Lower leg skin (tissue), 4 donors: ENCODE measurements at regions not wholly inside any gene's neighbourhood (a gene's known extent, or its start where the extent isn't known, plus 50 kb on each side); places are given as distances from the start of the nearest gene placed in this dataset.
"Not testable (repeated sequence)": the region's sequence is repeated elsewhere in the genome, so short reads cannot be mapped to it uniquely, and the experiment has no call there.

Experiments
- DNase-seq, 2 donors: peaks; one replicate each; pipeline ENCODE4 v3.0.0-alpha.2; 2019; ENCODE audit warnings: low spot score in 2 of 2
- H3K4me3 ChIP-seq: fragments of 200-600 bp; sonication (generic); 2 replicates; pipeline ENCODE4 v1.5.1; 2017; ENCODE audit warnings: mild to moderate bottlenecking, low read depth; ENCODE audit not compliant: poor library complexity, severe bottlenecking
- POLR2A ChIP-seq, 2 donors: fragments of 450-650 bp; IDR thresholded peaks; one replicate each; pipeline ENCODE4 v1.6.1; 2016 to 2017; ENCODE audit warnings: antibody characterized with exemption in 2 of 2, mild to moderate bottlenecking in 1 of 2, moderate library complexity in 1 of 2
- WGBS, 2 donors: methylation state at CpG; one replicate each; pipeline ENCODE4 v1.1.5; 2018; 5-methylcytosine and 5-hydroxymethylcytosine counted together
- intact Hi-C: fragments of 100-400 bp; cut with DNase I; formaldehyde crosslinking; loops from one replicate; pipeline ENCODE4 v1.15.0; 2023; ENCODE audit warnings: low total_unique reads
- TF ChIP-seq, protein P1 (sequence below), 3 donors: fragments of 450-650 bp; IDR thresholded peaks; one replicate each; pipeline ENCODE4 v1.5.1; 2016; ENCODE audit warnings: antibody characterized with exemption in 3 of 3, mild to moderate bottlenecking in 3 of 3, moderate library complexity in 2 of 3

- intact Hi-C loops: no loop called here
- WGBS, 2 donors: 47 to 50% methylated on average over 12 of the region's 12 CpGs
Observed at GRCh38 chr19:22527554-22527953, 105.4 kb upstream of the ZNF98 start.

DNA sequence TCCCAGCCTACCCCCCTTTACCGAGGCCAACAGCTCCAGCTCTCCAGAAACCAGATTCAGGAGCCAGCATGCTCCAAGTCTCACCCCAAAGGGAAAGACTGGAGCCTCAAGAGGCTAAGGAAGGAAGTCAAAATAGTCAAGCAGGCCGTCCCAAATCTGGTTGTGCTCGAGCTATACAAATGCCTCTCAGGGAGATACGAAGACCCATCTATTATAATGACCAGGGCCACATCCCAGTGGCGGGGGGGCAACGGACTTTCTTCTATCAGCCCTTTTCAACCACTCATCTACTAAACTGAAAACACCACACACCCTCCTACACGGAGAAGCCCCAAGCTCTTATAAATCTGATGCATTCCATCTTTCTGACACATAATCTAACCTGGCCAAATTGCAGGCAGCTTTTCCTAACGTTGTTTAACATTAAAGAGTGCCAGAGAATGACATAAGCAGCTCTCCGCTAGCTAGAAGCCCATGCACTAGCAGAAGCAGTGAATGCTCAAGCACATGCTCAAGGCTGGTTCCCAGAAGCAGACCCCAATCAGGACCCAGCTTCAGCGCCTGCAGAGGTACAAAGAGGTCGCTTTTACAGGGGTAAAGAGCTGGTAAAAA, 104.6 kb upstream of the ZNF98 start:
- TF ChIP-seq, protein P1, sequence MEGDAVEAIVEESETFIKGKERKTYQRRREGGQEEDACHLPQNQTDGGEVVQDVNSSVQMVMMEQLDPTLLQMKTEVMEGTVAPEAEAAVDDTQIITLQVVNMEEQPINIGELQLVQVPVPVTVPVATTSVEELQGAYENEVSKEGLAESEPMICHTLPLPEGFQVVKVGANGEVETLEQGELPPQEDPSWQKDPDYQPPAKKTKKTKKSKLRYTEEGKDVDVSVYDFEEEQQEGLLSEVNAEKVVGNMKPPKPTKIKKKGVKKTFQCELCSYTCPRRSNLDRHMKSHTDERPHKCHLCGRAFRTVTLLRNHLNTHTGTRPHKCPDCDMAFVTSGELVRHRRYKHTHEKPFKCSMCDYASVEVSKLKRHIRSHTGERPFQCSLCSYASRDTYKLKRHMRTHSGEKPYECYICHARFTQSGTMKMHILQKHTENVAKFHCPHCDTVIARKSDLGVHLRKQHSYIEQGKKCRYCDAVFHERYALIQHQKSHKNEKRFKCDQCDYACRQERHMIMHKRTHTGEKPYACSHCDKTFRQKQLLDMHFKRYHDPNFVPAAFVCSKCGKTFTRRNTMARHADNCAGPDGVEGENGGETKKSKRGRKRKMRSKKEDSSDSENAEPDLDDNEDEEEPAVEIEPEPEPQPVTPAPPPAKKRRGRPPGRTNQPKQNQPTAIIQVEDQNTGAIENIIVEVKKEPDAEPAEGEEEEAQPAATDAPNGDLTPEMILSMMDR (IDR thresholded peaks at IDR 0.05): no peak
- no peak for TF ChIP-seq POLR2A (IDR thresholded peaks at IDR 0.05)
- WGBS, 2 donors: 31 to 42% methylated on average over 11 of the region's 11 CpGs
- intact Hi-C loops: no loop called here
- no peak for DNase-seq
- H3K4me3 ChIP-seq: no peak overlapping the region

More at GRCh38 chr19:22527554-22527953, 105.4 kb upstream of the ZNF98 start:
- H3K4me3 ChIP-seq: no peak overlapping the region
- DNase-seq: no peak
- TF ChIP-seq POLR2A (IDR thresholded peaks at IDR 0.05): no peak
- TF ChIP-seq, protein P1 (IDR thresholded peaks at IDR 0.05): no peak

DNA sequence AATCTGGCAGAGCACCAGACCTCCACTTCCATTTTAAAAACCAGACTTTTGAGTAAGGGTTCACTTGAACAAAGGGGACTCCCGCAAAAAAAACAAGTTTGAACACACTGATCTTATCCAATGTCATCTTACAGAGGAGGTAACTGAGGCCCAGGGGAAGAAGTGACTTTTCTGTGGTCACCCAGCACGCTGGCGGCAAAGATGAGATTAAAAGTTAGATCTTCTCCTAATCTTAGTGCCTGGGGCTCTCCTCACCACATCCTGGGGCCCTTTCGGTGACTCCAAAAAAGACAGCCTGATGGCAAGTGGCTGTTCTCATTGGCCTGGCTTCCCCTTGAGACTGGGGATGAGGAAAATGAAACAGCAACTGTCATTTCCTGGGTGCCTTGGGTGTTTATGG, 101.8 kb upstream of the ZNF98 start:
- intact Hi-C loops: no loop called here
- no peak for DNase-seq
- H3K4me3 ChIP-seq: no peak overlapping the region
- WGBS, 2 donors: 84 to 89% methylated on average over 4 of the region's 4 CpGs
- TF ChIP-seq, protein P1 (IDR thresholded peaks at IDR 0.05): no peak
- no peak for TF ChIP-seq POLR2A (IDR thresholded peaks at IDR 0.05)

GRCh38 chr19:22519562-22519961, 97.4 kb upstream of the ZNF98 start:
- 25% methylated on average over 13 of the region's 13 CpGs for WGBS, 2 donors
- intact Hi-C loops, DNase-seq, H3K4me3 ChIP-seq: not testable (repeated sequence)

DNA sequence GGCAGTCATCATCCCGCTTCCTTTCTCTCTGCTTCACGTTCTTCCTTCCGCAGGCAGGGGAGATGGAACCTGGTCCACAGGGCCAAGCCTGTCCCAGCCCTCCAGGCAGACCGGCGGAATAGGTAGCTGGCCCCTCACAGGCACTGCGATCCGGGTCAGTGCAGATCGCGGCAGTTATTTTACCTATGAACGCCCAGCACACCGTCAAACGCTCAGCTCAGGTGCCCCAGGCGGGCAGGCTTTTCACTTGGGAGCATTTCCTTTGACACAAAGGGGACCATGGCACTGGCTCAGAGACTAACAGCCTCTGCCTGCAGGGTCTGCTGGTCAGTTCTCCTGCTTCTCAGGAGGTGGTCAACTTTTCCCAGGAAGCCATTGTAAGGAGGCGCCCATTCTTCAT, 97.0 kb upstream of the ZNF98 start:
- DNase-seq: no peak
- TF ChIP-seq, protein P1 (IDR thresholded peaks at IDR 0.05): no peak
- no peak for TF ChIP-seq POLR2A (IDR thresholded peaks at IDR 0.05)
- H3K4me3 ChIP-seq: no peak overlapping the region
- intact Hi-C loops: no loop called here
- WGBS, 2 donors: 96% methylated on average over 14 of the region's 14 CpGs

GRCh38 chr19:22517496-22518411, 95.6 kb upstream of the ZNF98 start:
- H3K4me3 ChIP-seq: no peak overlapping the region
- WGBS, 2 donors: 71 to 79% methylated on average over 59 to 66 of the region's 79 CpGs
- TF ChIP-seq, protein P1 (IDR thresholded peaks at IDR 0.05): no peak
- TF ChIP-seq POLR2A (IDR thresholded peaks at IDR 0.05): no peak
- peak in 1 of 2 donors; percentile 45 for DNase-seq
- intact Hi-C loops: no loop called here
